BJ (cell line): ENCODE measurements at regions not wholly inside any gene's neighbourhood (a gene's known extent, or its start where the extent isn't known, plus 50 kb on each side); places are given as distances from the start of the nearest gene placed in this dataset.
"Not testable (repeated sequence)": the region's sequence is repeated elsewhere in the genome, so short reads cannot be mapped to it uniquely, and the experiment has no call there.

Source experiments
- CTCF ChIA-PET: fragments of 350-600 bp; formaldehyde crosslinking; extraction: SDS; loops from one replicate; lab custom pipeline; 2021; ENCODE audit warnings: antibody characterized with exemption, inconsistent platforms; lab: Yijun Ruan, JAX
- POLR2A ChIA-PET: fragments of 300-600 bp; sonication (Branson Sonifier 250); formaldehyde crosslinking; extraction: SDS; loops from one replicate; lab custom pipeline; 2021; ENCODE audit warnings: antibody characterized with exemption; lab: Charles Lee
- DNase-seq: peaks from one replicate; pipeline ENCODE4 v3.0.0-alpha.2; 2011; ENCODE audit warnings: low read depth
- H3K27me3 ChIP-seq: 2 replicates; pipeline ENCODE4 v1.6.0; 2011; ENCODE audit warnings: low read length; ENCODE audit not compliant: control insufficient read depth, insufficient read depth
- H3K36me3 ChIP-seq: 2 replicates; pipeline ENCODE4 v1.5.1; 2011; ENCODE audit warnings: low read length; ENCODE audit not compliant: control insufficient read depth, insufficient read depth
- H3K4me3 ChIP-seq: 2 replicates; pipeline ENCODE4 v1.5.1; 2011; ENCODE audit warnings: low read depth, mild to moderate bottlenecking, control low read depth, low read length
- CTCF ChIP-seq: IDR thresholded peaks from 2 replicates; pipeline ENCODE4 v1.5.1; 2011; ENCODE audit warnings: low read depth, mild to moderate bottlenecking, control low read depth, inconsistent platforms, low read length, moderate library complexity; ENCODE audit not compliant: insufficient read depth

- no peak for DNase-seq
- TF ChIP-seq CTCF: no peak
- CTCF ChIA-PET: no interaction called here
- Histone ChIP-seq H3K36me3 (no peaks in the 10 kb centered on the region), H3K4me3 (no peak overlapping the region), H3K27me3 (no peaks in the 10 kb centered on the region)
- POLR2A ChIA-PET: no interaction called here
Measured at GRCh38 chr4:125198916-125199315, 115.8 kb upstream of the FAT4 start.

GRCh38 chr4:125191874-125192459 is 122.8 kb upstream of the FAT4 start:
- H3K27me3 ChIP-seq, DNase-seq, POLR2A ChIA-PET, H3K36me3 ChIP-seq, H3K4me3 ChIP-seq: not testable (repeated sequence)
- CTCF ChIA-PET: interaction anchor here (0.6 to 1.6 kb wide), 2 partner anchors 31 to 839 kb away, joined by 3 to 4 read pairs; no protein-coding TSS in a partner anchor

- POLR2A ChIA-PET: no interaction called here
- H3K4me3 ChIP-seq: no peak overlapping the region
- no peak for TF ChIP-seq CTCF
- no peaks in the 10 kb centered on the region for H3K27me3 ChIP-seq
- DNase-seq: peak; percentile 52
- no peaks in the 10 kb centered on the region for H3K36me3 ChIP-seq
- CTCF ChIA-PET: interaction anchor here (0.6 kb wide), 1 partner anchor 838 kb away, joined by 4 read pairs; no protein-coding TSS in a partner anchor
Measured at GRCh38 chr4:125191232-125191631, 123.5 kb upstream of the FAT4 start.

- DNase-seq: peak; percentile 81
- no peaks in the 10 kb centered on the region for H3K27me3 ChIP-seq
- no peaks in the 10 kb centered on the region for H3K36me3 ChIP-seq
- no peak overlapping the region for H3K4me3 ChIP-seq
- ChIA-PET CTCF (interaction anchor here (1.7 kb wide), 1 partner anchor 58 kb away, joined by 4 read pairs; no protein-coding TSS in a partner anchor), POLR2A (no interaction called here)
- TF ChIP-seq CTCF: no peak
Measured at GRCh38 chr4:125187226-125188176, 127.3 kb upstream of the FAT4 start.

GRCh38 chr4:125184116-125184515 is 130.6 kb upstream of the FAT4 start:
- POLR2A ChIA-PET: no interaction called here
- no peak for DNase-seq
- CTCF ChIA-PET: no interaction called here

More at GRCh38 chr4:125184116-125184515, 130.6 kb upstream of the FAT4 start:
- no peak for TF ChIP-seq CTCF
- no peak overlapping the region for H3K4me3 ChIP-seq
- H3K36me3 ChIP-seq: no peaks in the 10 kb centered on the region
- no peaks in the 10 kb centered on the region for H3K27me3 ChIP-seq
